SK-N-MC (cell line): ENCODE measurements at regions not wholly inside any gene's neighbourhood (a gene's known extent, or its start where the extent isn't known, plus 50 kb on each side); places are given as distances from the start of the nearest gene placed in this dataset.
A peak's percentile ranks its signal among the peaks of the same experiment; 100 is the strongest.

ENCODE experiments used
- DNase-seq: peaks from one replicate; pipeline ENCODE4 v3.0.0-alpha.2; 2011; ENCODE audit warnings: low read depth, low spot score
- H3K27ac ChIP-seq: fragments of 200-600 bp; sonication (generic); 2 replicates; pipeline ENCODE4 v1.5.1; 2016; ENCODE audit warnings: mixed run types
- H3K36me3 ChIP-seq: fragments of 200-600 bp; sonication (generic); 2 replicates; pipeline ENCODE4 v1.6.1; 2017; ENCODE audit warnings: antibody characterized with exemption, low read length, mixed read lengths; ENCODE audit not compliant: insufficient read depth
- H3K4me3 ChIP-seq: fragments of 200-600 bp; sonication (generic); 2 replicates; pipeline ENCODE4 v1.5.1; 2016
- H3K9ac ChIP-seq: fragments of 200-600 bp; sonication (generic); 2 replicates; pipeline ENCODE4 v1.8.0; 2017; ENCODE audit warnings: mixed run types, mixed read lengths; ENCODE audit not compliant: insufficient read length
- H3K9me3 ChIP-seq: fragments of 200-600 bp; sonication (generic); 2 replicates; pipeline ENCODE4 v1.6.1; 2017; ENCODE audit warnings: low read depth, mild to moderate bottlenecking, antibody characterized with exemption, low read length, moderate library complexity, mixed read lengths
- EZH2 ChIP-seq: fragments of 200-600 bp; sonication (generic); IDR thresholded peaks from one replicate; pipeline ENCODE4 v1.6.1; 2017; ENCODE audit warnings: antibody characterized with exemption
- FOXP2 ChIP-seq: optimal IDR thresholded peaks from 2 replicates; pipeline ENCODE3; 2011; ENCODE audit warnings: mild to moderate bottlenecking, moderate library complexity; ENCODE audit not compliant: insufficient read depth; ENCODE audit errors: extremely low read length, control extremely low read depth
- POLR2AphosphoS5 ChIP-seq: IDR thresholded peaks from 2 replicates; pipeline ENCODE4 v1.6.1; 2012; ENCODE audit warnings: mild to moderate bottlenecking, low read depth, low read length, borderline replicate concordance

- Histone ChIP-seq H3K4me3 (no peak overlapping the region), H3K36me3 (no peaks in the 10 kb centered on the region), H3K9me3 (no peaks in the 10 kb centered on the region), H3K27ac (no peak overlapping the region), H3K9ac (no peak overlapping the region)
- TF ChIP-seq EZH2 (peak; percentile 64), POLR2AphosphoS5 (no peak), FOXP2 (no peak)
- DNase-seq, result no peak
These were observed 549.9 kb downstream of the PTPRU start for GRCh38 chr1:29786195-29786594.

- Histone ChIP-seq H3K9me3 (no peaks in the 10 kb centered on the region), H3K36me3 (no peaks in the 10 kb centered on the region), H3K4me3 (no peak overlapping the region), H3K9ac (no peak overlapping the region), H3K27ac (no peak overlapping the region)
- TF ChIP-seq FOXP2 (no peak), EZH2 (no peak), POLR2AphosphoS5 (no peak)
- no peak for DNase-seq
These were observed 549.2 kb downstream of the PTPRU start for GRCh38 chr1:29785554-29785953.

- no peak for DNase-seq
These were observed 548.8 kb downstream of the PTPRU start for GRCh38 chr1:29785137-29785527.

GRCh38 chr1:29784276-29785136, 548.2 kb downstream of the PTPRU start:
- Histone ChIP-seq H3K9ac (no peak overlapping the region), H3K27ac (no peak overlapping the region), H3K9me3 (no peaks in the 10 kb centered on the region), H3K36me3 (no peaks in the 10 kb centered on the region), H3K4me3 (no peak overlapping the region)
- TF ChIP-seq POLR2AphosphoS5 (no peak), FOXP2 (no peak), EZH2 (no peak)
- no peak for DNase-seq

More at GRCh38 chr1:29785137-29785527, 548.8 kb downstream of the PTPRU start:
- TF ChIP-seq EZH2 (no peak), POLR2AphosphoS5 (no peak), FOXP2 (no peak)
- Histone ChIP-seq H3K4me3 (no peak overlapping the region), H3K9me3 (no peaks in the 10 kb centered on the region), H3K9ac (no peak overlapping the region), H3K27ac (no peak overlapping the region), H3K36me3 (no peaks in the 10 kb centered on the region)

GRCh38 chr1:29783508-29784275, 547.4 kb downstream of the PTPRU start:
- no peak overlapping the region for H3K27ac ChIP-seq
- no peaks in the 10 kb centered on the region for H3K9me3 ChIP-seq
- no peak overlapping the region for H3K9ac ChIP-seq
- H3K36me3 ChIP-seq, result no peaks in the 10 kb centered on the region
- H3K4me3 ChIP-seq, result no peak overlapping the region
- DNase-seq, result no peak
- TF ChIP-seq EZH2 (no peak), POLR2AphosphoS5 (no peak), FOXP2 (no peak)

- H3K9me3 ChIP-seq, result no peaks in the 10 kb centered on the region
- no peak overlapping the region for H3K27ac ChIP-seq
- TF ChIP-seq FOXP2 (no peak), POLR2AphosphoS5 (no peak), EZH2 (no peak)
- H3K4me3 ChIP-seq, result no peak overlapping the region
- H3K9ac ChIP-seq, result no peak overlapping the region
- H3K36me3 ChIP-seq, result no peaks in the 10 kb centered on the region
- DNase-seq, result no peak
These were observed 546.7 kb downstream of the PTPRU start for GRCh38 chr1:29782846-29783507.

GRCh38 chr1:29779146-29779545, 542.8 kb downstream of the PTPRU start:
- Histone ChIP-seq H3K36me3 (no peaks in the 10 kb centered on the region), H3K27ac (no peak overlapping the region), H3K4me3 (no peak overlapping the region), H3K9me3 (no peaks in the 10 kb centered on the region), H3K9ac (no peak overlapping the region)
- no peak for DNase-seq
- TF ChIP-seq FOXP2, result no peak
- no peak for TF ChIP-seq EZH2
- no peak for TF ChIP-seq POLR2AphosphoS5

GRCh38 chr1:29777522-29777921, 541.2 kb downstream of the PTPRU start:
- TF ChIP-seq FOXP2, result no peak
- no peak for TF ChIP-seq EZH2
- TF ChIP-seq POLR2AphosphoS5, result no peak
- DNase-seq, result no peak
- Histone ChIP-seq H3K27ac (no peak overlapping the region), H3K9ac (no peak overlapping the region), H3K36me3 (no peaks in the 10 kb centered on the region), H3K9me3 (no peaks in the 10 kb centered on the region), H3K4me3 (no peak overlapping the region)
